GM12872 (cell line): ENCODE measurements at regions not wholly inside any gene's neighbourhood (a gene's known extent, or its start where the extent isn't known, plus 50 kb on each side); places are given as distances from the start of the nearest gene placed in this dataset.

Experiments used
- CTCF ChIP-seq: IDR thresholded peaks from 3 replicates; pipeline ENCODE4 v1.5.1; 2011; ENCODE audit warnings: low read depth, mild to moderate bottlenecking, low read length, moderate library complexity; ENCODE audit not compliant: insufficient read depth

GRCh38 chr12:46516238-46516932 lies 143.8 kb upstream of the SLC38A2 start:
- TF ChIP-seq CTCF = no peak

GRCh38 chr12:46515829-46516228 lies 143.3 kb upstream of the SLC38A2 start:
- TF ChIP-seq CTCF = no peak

GRCh38 chr12:46514886-46515285 lies 142.3 kb upstream of the SLC38A2 start:
- TF ChIP-seq CTCF = no peak

GRCh38 chr12:46509135-46509534 lies 136.6 kb upstream of the SLC38A2 start:
- no peak for TF ChIP-seq CTCF

GRCh38 chr12:46508651-46509050 lies 136.1 kb upstream of the SLC38A2 start:
- no peak for TF ChIP-seq CTCF

- no peak for TF ChIP-seq CTCF
Measured at GRCh38 chr12:46507766-46508165, 135.2 kb upstream of the SLC38A2 start.

- no peak for TF ChIP-seq CTCF
Measured at GRCh38 chr12:46506961-46507360, 134.4 kb upstream of the SLC38A2 start.

GRCh38 chr12:46506198-46506597 lies 133.6 kb upstream of the SLC38A2 start:
- TF ChIP-seq CTCF = no peak
